ENCODE measurements at regions not wholly inside any gene's neighbourhood (a gene's known extent, or its start where the extent isn't known, plus 50 kb on each side); places are given as distances from the start of the nearest gene placed in this dataset.

- TF ChIP-seq CTCF (conservative IDR thresholded peaks at IDR 0.05 in 1 of 2, IDR thresholded peaks at IDR 0.05 in 1 of 2; ENCODE audit: low read depth in 1 of 2, low read length in 2 of 2) (no peak), EZH2 (IDR thresholded peaks at IDR 0.05; ENCODE audit: low read length, missing control alignments) (no peak)
- no peak overlapping the region for H3K4me2 ChIP-seq (ENCODE audit: extremely low read depth, insufficient read depth, low read length)
- peaks cover 3% of the 10 kb centered on the region for H3K4me1 ChIP-seq (ENCODE audit: control insufficient read depth, extremely low read depth, insufficient read depth, low read length)
- no peaks in the 10 kb centered on the region for H3K27me3 ChIP-seq (ENCODE audit: control insufficient read depth, insufficient read depth, low read length)
- H3K9ac ChIP-seq (ENCODE audit: insufficient read depth, low read length): no peak overlapping the region
- DNase-seq (ENCODE audit: low read depth in 2 of 2): peak in 1 of 2 donors; percentile 35
- H3K27ac ChIP-seq (ENCODE audit: insufficient read depth, low read length): no peak overlapping the region
- no peaks in the 10 kb centered on the region for H3K79me2 ChIP-seq (ENCODE audit: control insufficient read depth, insufficient read depth, low read length)
- no peak overlapping the region for H2AFZ ChIP-seq (ENCODE audit: low read length)
- no peaks in the 10 kb centered on the region for H3K9me3 ChIP-seq (ENCODE audit: control insufficient read depth, insufficient read depth, low read depth, low read length)
- no peaks in the 10 kb centered on the region for H3K36me3 ChIP-seq (ENCODE audit: control insufficient read depth, insufficient read depth, low read length)
- no peak overlapping the region for H3K4me3 ChIP-seq (replicated peaks in 1 of 4; ENCODE audit: control extremely low read depth in 1 of 4, insufficient read depth in 1 of 4, low read depth in 3 of 4, low read length in 4 of 4)
- H4K20me1 ChIP-seq (ENCODE audit: control insufficient read depth, extremely low read depth, insufficient read depth, low read length): no peaks in the 10 kb centered on the region
These were observed 101.8 kb downstream of the RPLP1 start for GRCh38 chr15:69554279-69554961.

- Histone ChIP-seq H3K9ac (ENCODE audit: insufficient read depth, low read length) (no peak overlapping the region), H3K27me3 (ENCODE audit: control insufficient read depth, insufficient read depth, low read length) (no peaks in the 10 kb centered on the region), H3K79me2 (ENCODE audit: control insufficient read depth, insufficient read depth, low read length) (no peaks in the 10 kb centered on the region), H3K36me3 (ENCODE audit: control insufficient read depth, insufficient read depth, low read length) (no peaks in the 10 kb centered on the region), H2AFZ (ENCODE audit: low read length) (no peak overlapping the region), H3K4me1 (ENCODE audit: control insufficient read depth, extremely low read depth, insufficient read depth, low read length) (peaks cover 3% of the 10 kb centered on the region), H3K27ac (ENCODE audit: insufficient read depth, low read length) (no peak overlapping the region), H3K4me2 (ENCODE audit: extremely low read depth, insufficient read depth, low read length) (no peak overlapping the region), H3K9me3 (ENCODE audit: control insufficient read depth, insufficient read depth, low read depth, low read length) (no peaks in the 10 kb centered on the region), H3K4me3 (replicated peaks in 1 of 4; ENCODE audit: control extremely low read depth in 1 of 4, insufficient read depth in 1 of 4, low read depth in 3 of 4, low read length in 4 of 4) (no peak overlapping the region), H4K20me1 (ENCODE audit: control insufficient read depth, extremely low read depth, insufficient read depth, low read length) (no peaks in the 10 kb centered on the region)
- TF ChIP-seq CTCF (conservative IDR thresholded peaks at IDR 0.05 in 1 of 2, IDR thresholded peaks at IDR 0.05 in 1 of 2; ENCODE audit: low read depth in 1 of 2, low read length in 2 of 2) (no peak), EZH2 (IDR thresholded peaks at IDR 0.05; ENCODE audit: low read length, missing control alignments) (no peak)
- DNase-seq (ENCODE audit: low read depth in 2 of 2): no peak
These were observed 102.5 kb downstream of the RPLP1 start for GRCh38 chr15:69555080-69555479.

- no peak overlapping the region for H3K4me2 ChIP-seq (ENCODE audit: extremely low read depth, insufficient read depth, low read length)
- no peaks in the 10 kb centered on the region for H3K36me3 ChIP-seq (ENCODE audit: control insufficient read depth, insufficient read depth, low read length)
- no peaks in the 10 kb centered on the region for H3K9me3 ChIP-seq (ENCODE audit: control insufficient read depth, insufficient read depth, low read depth, low read length)
- no peak overlapping the region for H3K9ac ChIP-seq (ENCODE audit: insufficient read depth, low read length)
- H3K79me2 ChIP-seq (ENCODE audit: control insufficient read depth, insufficient read depth, low read length): no peaks in the 10 kb centered on the region
- peaks cover 4% of the 10 kb centered on the region for H3K27me3 ChIP-seq (ENCODE audit: control insufficient read depth, insufficient read depth, low read length)
- DNase-seq (ENCODE audit: low read depth in 2 of 2): no peak
- H3K27ac ChIP-seq (ENCODE audit: insufficient read depth, low read length): no peak overlapping the region
- no peak overlapping the region for H2AFZ ChIP-seq (ENCODE audit: low read length)
- H4K20me1 ChIP-seq (ENCODE audit: control insufficient read depth, extremely low read depth, insufficient read depth, low read length): no peaks in the 10 kb centered on the region
- H3K4me3 ChIP-seq (replicated peaks in 1 of 4; ENCODE audit: control extremely low read depth in 1 of 4, insufficient read depth in 1 of 4, low read depth in 3 of 4, low read length in 4 of 4): no peak overlapping the region
- peaks cover 3% of the 10 kb centered on the region for H3K4me1 ChIP-seq (ENCODE audit: control insufficient read depth, extremely low read depth, insufficient read depth, low read length)
- TF ChIP-seq CTCF (conservative IDR thresholded peaks at IDR 0.05 in 1 of 2, IDR thresholded peaks at IDR 0.05 in 1 of 2; ENCODE audit: low read depth in 1 of 2, low read length in 2 of 2) (no peak), EZH2 (IDR thresholded peaks at IDR 0.05; ENCODE audit: low read length, missing control alignments) (no peak)
These were observed 103.7 kb downstream of the RPLP1 start for GRCh38 chr15:69556344-69556743.
